Lower leg skin (tissue), 3 donors: ENCODE measurements at regions not wholly inside any gene's neighbourhood (a gene's known extent, or its start where the extent isn't known, plus 50 kb on each side); places are given as distances from the start of the nearest gene placed in this dataset.

Experiments
- CTCF ChIP-seq, 3 donors: fragments of 450-650 bp; IDR thresholded peaks; one replicate each; pipeline ENCODE4 v1.5.1; 2016; ENCODE audit warnings: antibody characterized with exemption in 3 of 3, mild to moderate bottlenecking in 3 of 3, moderate library complexity in 2 of 3
- POLR2A ChIP-seq, 2 donors: fragments of 450-650 bp; IDR thresholded peaks; one replicate each; pipeline ENCODE4 v1.6.1; 2016 to 2017; ENCODE audit warnings: antibody characterized with exemption in 2 of 2, mild to moderate bottlenecking in 1 of 2, moderate library complexity in 1 of 2

- TF ChIP-seq POLR2A (IDR thresholded peaks at IDR 0.05): no peak
- no peak for TF ChIP-seq CTCF (IDR thresholded peaks at IDR 0.05)
Observed at GRCh38 chr6:66126358-66126757, 419.3 kb upstream of the EYS start.
